ENCODE measurements at regions not wholly inside any gene's neighbourhood (a gene's known extent, or its start where the extent isn't known, plus 50 kb on each side); places are given as distances from the start of the nearest gene placed in this dataset.

DNA sequence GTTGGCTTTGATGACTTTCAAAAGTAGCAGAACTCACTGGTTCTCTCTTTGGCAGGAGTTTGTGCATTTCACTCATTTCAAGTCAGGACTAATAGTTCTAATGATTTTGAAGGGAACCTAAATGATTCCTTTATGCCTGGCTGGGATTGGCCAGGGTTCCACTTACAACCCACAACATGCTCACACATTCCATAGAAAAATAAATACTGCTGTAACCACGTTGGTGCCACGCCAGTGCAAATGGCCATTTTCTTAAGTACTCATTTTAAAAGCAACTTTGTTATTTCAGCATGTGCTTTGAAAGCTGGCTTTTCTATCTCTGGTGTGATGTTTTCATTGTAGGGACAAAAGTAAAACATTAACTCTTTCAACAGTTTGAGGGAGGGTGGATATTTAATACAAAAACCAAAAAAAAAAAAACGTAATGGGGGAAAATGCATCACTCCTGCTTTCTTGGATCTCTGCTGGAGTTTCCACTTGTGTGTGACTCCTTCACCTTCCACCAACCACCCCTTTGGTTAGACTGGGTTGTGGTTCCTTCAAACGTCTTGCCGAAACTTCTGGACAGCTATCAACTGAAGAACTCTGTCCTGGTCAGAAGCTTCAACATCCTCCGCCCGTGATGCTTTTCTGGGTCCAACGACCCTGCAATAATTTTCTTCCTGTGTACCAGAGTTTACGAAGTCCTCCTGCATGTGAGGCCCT, 300.4 kb upstream of the RUNX1 start:
- TF ChIP-seq, protein P1, sequence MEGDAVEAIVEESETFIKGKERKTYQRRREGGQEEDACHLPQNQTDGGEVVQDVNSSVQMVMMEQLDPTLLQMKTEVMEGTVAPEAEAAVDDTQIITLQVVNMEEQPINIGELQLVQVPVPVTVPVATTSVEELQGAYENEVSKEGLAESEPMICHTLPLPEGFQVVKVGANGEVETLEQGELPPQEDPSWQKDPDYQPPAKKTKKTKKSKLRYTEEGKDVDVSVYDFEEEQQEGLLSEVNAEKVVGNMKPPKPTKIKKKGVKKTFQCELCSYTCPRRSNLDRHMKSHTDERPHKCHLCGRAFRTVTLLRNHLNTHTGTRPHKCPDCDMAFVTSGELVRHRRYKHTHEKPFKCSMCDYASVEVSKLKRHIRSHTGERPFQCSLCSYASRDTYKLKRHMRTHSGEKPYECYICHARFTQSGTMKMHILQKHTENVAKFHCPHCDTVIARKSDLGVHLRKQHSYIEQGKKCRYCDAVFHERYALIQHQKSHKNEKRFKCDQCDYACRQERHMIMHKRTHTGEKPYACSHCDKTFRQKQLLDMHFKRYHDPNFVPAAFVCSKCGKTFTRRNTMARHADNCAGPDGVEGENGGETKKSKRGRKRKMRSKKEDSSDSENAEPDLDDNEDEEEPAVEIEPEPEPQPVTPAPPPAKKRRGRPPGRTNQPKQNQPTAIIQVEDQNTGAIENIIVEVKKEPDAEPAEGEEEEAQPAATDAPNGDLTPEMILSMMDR (IDR thresholded peaks at IDR 0.05): no peak
- 52 to 59% methylated on average over 9 of the region's 9 CpGs for WGBS, 2 donors
- Histone ChIP-seq H3K27me3 (no peaks in the 10 kb centered on the region), H3K4me1 (no peaks in the 10 kb centered on the region), H3K36me3 (no peaks in the 10 kb centered on the region), H3K27ac (no peak overlapping the region), H3K9me3 (no peaks in the 10 kb centered on the region), H3K4me3 (no peak overlapping the region)
- ATAC-seq (no peak), FAIRE-seq (no peak), DNase-seq (no peak)
- intact Hi-C loops (cut with DNase I): no loop called here

DNA sequence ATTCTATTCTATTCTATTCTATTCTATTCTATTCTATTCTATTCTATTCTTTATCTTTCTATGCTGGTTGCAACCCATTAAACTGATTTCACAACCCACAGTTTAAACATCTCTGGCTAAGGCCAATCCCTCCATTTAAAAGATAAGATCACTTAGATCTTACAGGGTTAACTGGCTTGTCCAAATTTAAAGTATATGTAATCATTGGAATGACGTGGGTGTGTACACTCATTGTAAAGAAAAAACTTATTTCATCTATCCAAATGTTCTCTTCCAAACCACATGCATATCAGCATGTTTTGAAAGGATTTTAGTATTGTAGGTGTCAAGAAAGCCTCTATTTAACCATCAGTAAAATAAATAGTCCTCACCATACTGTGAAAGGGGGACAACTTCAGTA, 299.6 kb upstream of the RUNX1 start:
- Histone ChIP-seq H3K4me3 (no peak overlapping the region), H3K27me3 (no peaks in the 10 kb centered on the region), H3K9me3 (no peaks in the 10 kb centered on the region), H3K36me3 (no peaks in the 10 kb centered on the region), H3K4me1 (no peaks in the 10 kb centered on the region), H3K27ac (no peak overlapping the region)
- 15 to 20% methylated on average over 1 of the region's 1 CpG for WGBS, 2 donors
- intact Hi-C loops (cut with DNase I): no loop called here
- ATAC-seq: no peak
- TF ChIP-seq, protein P1 (IDR thresholded peaks at IDR 0.05): no peak
- FAIRE-seq: no peak
- no peak for DNase-seq

DNA sequence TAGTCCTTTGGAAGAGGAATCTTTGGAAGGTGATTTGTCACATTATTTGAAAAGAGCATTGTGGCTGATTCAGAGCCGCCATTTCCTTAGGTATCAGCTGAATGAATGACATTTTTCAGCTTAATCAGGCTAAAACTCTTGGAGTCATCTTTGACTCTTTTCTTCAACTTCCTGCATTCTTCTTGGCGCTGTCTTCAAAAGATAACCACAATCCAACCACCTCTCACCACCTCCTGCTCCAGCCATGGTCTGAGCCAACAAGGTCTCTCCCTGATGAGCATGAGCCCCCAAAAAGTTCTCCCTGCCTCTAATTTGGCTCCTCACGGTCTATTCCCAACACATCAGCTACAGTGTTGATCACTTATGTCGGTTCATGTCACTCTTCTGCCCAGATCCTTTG, 297.6 kb upstream of the RUNX1 start:
- DNase-seq (no peak), ATAC-seq (no peak), FAIRE-seq (no peak)
- Histone ChIP-seq H3K9me3 (no peaks in the 10 kb centered on the region), H3K27ac (no peak overlapping the region), H3K4me1 (no peaks in the 10 kb centered on the region), H3K36me3 (no peaks in the 10 kb centered on the region), H3K27me3 (no peaks in the 10 kb centered on the region), H3K4me3 (no peak overlapping the region)
- intact Hi-C loops (cut with DNase I): no loop called here
- TF ChIP-seq, protein P1 (IDR thresholded peaks at IDR 0.05): no peak
- 85 to 91% methylated on average over 4 of the region's 4 CpGs for WGBS, 2 donors

DNA sequence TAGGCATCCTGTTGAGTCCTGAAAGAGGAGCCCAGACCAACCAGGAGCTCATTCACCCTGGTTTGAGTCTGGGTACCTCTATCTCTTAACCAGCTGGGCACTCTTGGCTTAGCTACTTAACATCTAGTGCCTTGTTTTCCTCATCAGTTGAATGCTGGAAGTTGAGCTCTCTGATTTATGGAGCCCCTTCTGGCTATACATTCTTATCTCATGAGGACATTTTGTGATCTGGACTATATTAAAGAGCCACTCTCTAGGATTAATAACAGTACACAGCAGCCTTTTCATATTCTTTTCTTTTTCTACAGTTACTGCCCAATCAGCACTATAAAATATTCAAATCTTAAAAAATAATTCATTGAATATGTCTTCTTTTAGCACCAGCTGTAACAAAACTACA, 296.9 kb upstream of the RUNX1 start:
- no peak for FAIRE-seq
- Histone ChIP-seq H3K27me3 (no peaks in the 10 kb centered on the region), H3K4me3 (no peak overlapping the region), H3K4me1 (no peaks in the 10 kb centered on the region), H3K9me3 (no peaks in the 10 kb centered on the region), H3K36me3 (no peaks in the 10 kb centered on the region), H3K27ac (no peak overlapping the region)
- intact Hi-C loops (cut with DNase I): no loop called here
- no peak for DNase-seq
- TF ChIP-seq, protein P1 (IDR thresholded peaks at IDR 0.05): no peak
- ATAC-seq: no peak

DNA sequence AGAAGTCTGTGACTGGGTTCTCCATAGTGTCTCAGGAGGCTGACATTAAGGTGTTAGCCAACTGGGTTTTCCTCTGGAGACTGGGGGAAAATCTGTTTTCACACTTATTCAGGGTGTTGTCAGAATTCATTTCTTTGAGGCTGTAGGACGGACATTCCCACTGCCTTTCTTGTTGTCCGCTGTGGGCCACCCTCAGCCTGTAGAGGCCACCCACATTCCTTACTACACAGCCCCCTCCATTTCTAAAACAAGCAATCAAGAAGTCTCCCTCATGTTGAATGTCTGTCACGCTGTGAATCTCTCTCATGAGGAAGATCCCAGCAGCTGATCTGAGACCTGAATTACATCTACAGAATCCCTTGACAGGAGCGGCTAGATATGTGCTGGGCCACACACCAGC, 295.5 kb upstream of the RUNX1 start:
- ATAC-seq (no peak), FAIRE-seq (no peak), DNase-seq (no peak)
- Histone ChIP-seq H3K36me3 (no peaks in the 10 kb centered on the region), H3K4me3 (no peak overlapping the region), H3K27me3 (no peaks in the 10 kb centered on the region), H3K27ac (no peak overlapping the region), H3K4me1 (no peaks in the 10 kb centered on the region), H3K9me3 (no peaks in the 10 kb centered on the region)
- TF ChIP-seq, protein P1 (IDR thresholded peaks at IDR 0.05): no peak
- 87 to 89% methylated on average over 4 of the region's 4 CpGs for WGBS, 2 donors
- intact Hi-C loops (cut with DNase I): no loop called here

All from pancreas (tissue), 10 donors.